Lung (tissue), 11 donors: ENCODE measurements at regions not wholly inside any gene's neighbourhood (a gene's known extent, or its start where the extent isn't known, plus 50 kb on each side); places are given as distances from the start of the nearest gene placed in this dataset.

Experiments
- ATAC-seq: fragments of 200-7000 bp; cut with Tn5 transposase; one replicate; pipeline ENCODE4 v1.9.1; 2020; ENCODE audit warnings: moderate number of reproducible peaks; ENCODE audit not compliant: insufficient read depth, low FRiP score
- DNase-seq, 3 donors: peaks; one replicate each; pipeline ENCODE4 v3.0.0-alpha.2; 2013 to 2017
- H3K27ac ChIP-seq, 2 donors: one replicate each; pipeline ENCODE4 v1.5.1; 2013; ENCODE audit warnings: mild to moderate bottlenecking in 2 of 2, moderate library complexity in 2 of 2, control low read depth in 1 of 2, inconsistent platforms in 1 of 2, low read depth in 1 of 2, low read length in 1 of 2
- H3K27me3 ChIP-seq, 3 donors: one replicate each; pipeline ENCODE4 v1.5.1; 2013; ENCODE audit warnings: low read length in 2 of 3; ENCODE audit not compliant: control insufficient read depth in 3 of 3, insufficient read depth in 3 of 3
- H3K36me3 ChIP-seq, 4 donors: one replicate each; pipeline ENCODE4 v1.5.1; 2013; ENCODE audit warnings: low read length in 4 of 4, mild to moderate bottlenecking in 1 of 4, moderate library complexity in 1 of 4; ENCODE audit not compliant: control insufficient read depth in 4 of 4, insufficient read depth in 4 of 4
- H3K4me1 ChIP-seq, 5 donors: one replicate each; pipeline ENCODE4 v1.5.1; 2013; ENCODE audit warnings: low read length in 5 of 5, mild to moderate bottlenecking in 2 of 5, moderate library complexity in 1 of 5; ENCODE audit not compliant: control insufficient read depth in 5 of 5, insufficient read depth in 5 of 5
- H3K4me3 ChIP-seq: one replicate; pipeline ENCODE4 v1.5.1; 2013; ENCODE audit warnings: mild to moderate bottlenecking, control low read depth, moderate library complexity
- H3K9ac ChIP-seq, 2 donors: one replicate each; pipeline ENCODE4 v1.5.1; 2013; ENCODE audit warnings: low read length in 2 of 2, control low read depth in 1 of 2; ENCODE audit not compliant: insufficient read depth in 1 of 2
- H3K9me3 ChIP-seq, 4 donors: one replicate each; pipeline ENCODE4 v1.5.1; 2013; ENCODE audit warnings: low read length in 3 of 4, mild to moderate bottlenecking in 1 of 4, moderate library complexity in 1 of 4; ENCODE audit not compliant: control insufficient read depth in 4 of 4, insufficient read depth in 3 of 4
- CTCF ChIP-seq: IDR thresholded peaks from 2 replicates; pipeline ENCODE4 v1.5.1; 2012; ENCODE audit warnings: mild to moderate bottlenecking; ENCODE audit errors: control extremely low read depth, extremely low read depth
- WGBS, 2 donors: extraction: QIAGEN DNeasy Blood & Tissue Kit; methylation state at CpG; one replicate each; pipeline ENCODE4 v1.1.7; 2013; 5-methylcytosine and 5-hydroxymethylcytosine counted together
- donor health status: control.
- donor health status: control.
- donor health status: Bipolar disorder and iron deficiency.
- donor health status: healthy.
- donor health status: DM: yes; HTN: yes; CAD: no.

GRCh38 chr13:105343134-105343806 lies 1192.2 kb downstream of the EFNB2 start:
- no peak overlapping the region for H3K9ac ChIP-seq
- peaks cover 0 to 2% (median 0%) of the 10 kb centered on the region in 4 donors for H3K9me3 ChIP-seq
- peaks cover 0 to 1% (median 0%) of the 10 kb centered on the region in 5 donors for H3K4me1 ChIP-seq
- H3K27me3 ChIP-seq = peaks cover 0 to 2% (median 0%) of the 10 kb centered on the region in 3 donors
- H3K4me3 ChIP-seq = no peak overlapping the region
- no peaks in the 10 kb centered on the region for H3K36me3 ChIP-seq
- ATAC-seq (no peak), DNase-seq (no peak)
- no peak overlapping the region for H3K27ac ChIP-seq
- no peak for TF ChIP-seq CTCF
- WGBS, 2 donors = 80 to 83% methylated on average over 4 of the region's 4 CpGs

DNA sequence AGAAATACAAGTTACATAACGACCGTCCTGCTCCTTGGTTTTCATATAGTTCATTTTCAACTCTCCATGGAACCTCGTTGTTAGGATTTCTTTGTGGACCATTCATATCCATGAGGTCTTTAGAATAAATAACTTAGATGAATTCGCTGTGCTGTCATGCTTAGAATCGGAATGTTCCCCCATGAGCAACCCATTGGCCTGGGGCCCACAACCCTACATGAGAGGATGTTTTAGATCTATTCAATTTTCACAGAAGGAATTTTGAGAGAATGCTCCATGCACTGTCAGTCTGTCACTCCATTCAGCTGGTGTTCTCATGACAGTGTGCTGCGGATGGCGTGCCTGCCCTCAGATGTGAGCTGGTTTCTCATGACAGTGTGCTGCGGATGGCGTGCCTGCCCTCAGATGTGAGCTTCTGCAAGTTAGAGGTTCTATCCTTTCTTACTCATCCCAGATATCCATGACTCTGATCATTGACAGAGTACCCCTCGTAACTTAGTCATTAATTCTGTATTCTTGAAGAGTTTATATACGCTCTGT lies 1193.1 kb downstream of the EFNB2 start:
- DNase-seq (no peak), ATAC-seq (no peak)
- 94 to 95% methylated on average over 11 of the region's 11 CpGs for WGBS, 2 donors

GRCh38 chr13:105341758-105342157 lies 1193.7 kb downstream of the EFNB2 start:
- Histone ChIP-seq H3K27me3 (no peaks in the 10 kb centered on the region), H3K9ac (no peak overlapping the region), H3K9me3 (no peaks in the 10 kb centered on the region), H3K27ac (no peak overlapping the region), H3K4me3 (no peak overlapping the region), H3K4me1 (peaks cover 0 to 10% (median 0%) of the 10 kb centered on the region in 5 donors), H3K36me3 (no peaks in the 10 kb centered on the region)
- WGBS, 2 donors = 94% methylated on average over 2 of the region's 2 CpGs
- DNase-seq (no peak), ATAC-seq (no peak)
- no peak for TF ChIP-seq CTCF

More for the DNA sequence above, 1193.1 kb downstream of the EFNB2 start:
- H3K4me1 ChIP-seq = peaks cover 0 to 10% (median 0%) of the 10 kb centered on the region in 5 donors
- H3K27me3 ChIP-seq = peaks cover 0 to 1% (median 0%) of the 10 kb centered on the region in 3 donors
- H3K4me3 ChIP-seq = no peak overlapping the region
- no peak overlapping the region for H3K9ac ChIP-seq
- H3K27ac ChIP-seq = no peak overlapping the region
- peaks cover 0 to under 1% (median 0%) of the 10 kb centered on the region in 4 donors for H3K9me3 ChIP-seq
- no peak for TF ChIP-seq CTCF
- no peaks in the 10 kb centered on the region for H3K36me3 ChIP-seq
